ENCODE measurements at regions not wholly inside any gene's neighbourhood (a gene's known extent, or its start where the extent isn't known, plus 50 kb on each side); places are given as distances from the start of the nearest gene placed in this dataset.

- DNase-seq (ENCODE audit: extremely low spot score, unreplicated experiment): no peak
- H3K36me3 Mint-ChIP-seq: no peaks in the 10 kb centered on the region
- no peak overlapping the region for H3K4me3 Mint-ChIP-seq
- no peaks in the 10 kb centered on the region for H3K9me3 Mint-ChIP-seq
- H3K27ac Mint-ChIP-seq: no peak overlapping the region
- TF ChIP-seq CTCF (conservative IDR thresholded peaks at IDR 0.05): no peak
- no peaks in the 10 kb centered on the region for H3K27me3 Mint-ChIP-seq
- H3K4me1 Mint-ChIP-seq (ENCODE audit: unreplicated experiment): no peaks in the 10 kb centered on the region
Observed at GRCh38 chr4:59525885-59526284, 1674.2 kb upstream of the ADGRL3 start.

GRCh38 chr4:59535541-59535940 is 1664.6 kb upstream of the ADGRL3 start:
- H3K9me3 Mint-ChIP-seq: no peaks in the 10 kb centered on the region
- no peaks in the 10 kb centered on the region for H3K36me3 Mint-ChIP-seq
- TF ChIP-seq CTCF (conservative IDR thresholded peaks at IDR 0.05): no peak
- H3K27me3 Mint-ChIP-seq: no peaks in the 10 kb centered on the region
- no peak for DNase-seq (ENCODE audit: extremely low spot score, unreplicated experiment)
- H3K27ac Mint-ChIP-seq: no peak overlapping the region
- no peaks in the 10 kb centered on the region for H3K4me1 Mint-ChIP-seq (ENCODE audit: unreplicated experiment)
- no peak overlapping the region for H3K4me3 Mint-ChIP-seq

GRCh38 chr4:59536428-59536827 is 1663.7 kb upstream of the ADGRL3 start:
- no peaks in the 10 kb centered on the region for H3K4me1 Mint-ChIP-seq (ENCODE audit: unreplicated experiment)

GRCh38 chr4:59537246-59537886 is 1662.8 kb upstream of the ADGRL3 start:
- Mint-ChIP-seq H3K36me3 (no peaks in the 10 kb centered on the region), H3K4me3 (no peak overlapping the region), H3K27me3 (no peaks in the 10 kb centered on the region), H3K9me3 (no peaks in the 10 kb centered on the region), H3K27ac (no peak overlapping the region), H3K4me1 (ENCODE audit: unreplicated experiment) (no peaks in the 10 kb centered on the region)
- no peak for DNase-seq (ENCODE audit: extremely low spot score, unreplicated experiment)
- no peak for TF ChIP-seq CTCF (conservative IDR thresholded peaks at IDR 0.05)

More at GRCh38 chr4:59536428-59536827, 1663.7 kb upstream of the ADGRL3 start:
- Mint-ChIP-seq H3K27me3 (no peaks in the 10 kb centered on the region), H3K27ac (no peak overlapping the region), H3K4me3 (no peak overlapping the region), H3K36me3 (no peaks in the 10 kb centered on the region), H3K9me3 (no peaks in the 10 kb centered on the region)
- no peak for TF ChIP-seq CTCF (conservative IDR thresholded peaks at IDR 0.05)
- no peak for DNase-seq (ENCODE audit: extremely low spot score, unreplicated experiment)

- no peaks in the 10 kb centered on the region for H3K4me1 Mint-ChIP-seq (ENCODE audit: unreplicated experiment)
- no peak for TF ChIP-seq CTCF (conservative IDR thresholded peaks at IDR 0.05)
- no peaks in the 10 kb centered on the region for H3K36me3 Mint-ChIP-seq
- no peaks in the 10 kb centered on the region for H3K27me3 Mint-ChIP-seq
- H3K27ac Mint-ChIP-seq: no peak overlapping the region
- DNase-seq (ENCODE audit: extremely low spot score, unreplicated experiment): no peak
- no peaks in the 10 kb centered on the region for H3K9me3 Mint-ChIP-seq
- H3K4me3 Mint-ChIP-seq: no peak overlapping the region
Observed at GRCh38 chr4:59539401-59539800, 1660.7 kb upstream of the ADGRL3 start.

- Mint-ChIP-seq H3K4me1 (ENCODE audit: unreplicated experiment) (no peaks in the 10 kb centered on the region), H3K4me3 (no peak overlapping the region), H3K27ac (no peak overlapping the region), H3K27me3 (no peaks in the 10 kb centered on the region), H3K9me3 (no peaks in the 10 kb centered on the region), H3K36me3 (no peaks in the 10 kb centered on the region)
- no peak for DNase-seq (ENCODE audit: extremely low spot score, unreplicated experiment)
- TF ChIP-seq CTCF (conservative IDR thresholded peaks at IDR 0.05): no peak
Observed at GRCh38 chr4:59540311-59540710, 1659.8 kb upstream of the ADGRL3 start.

Measured in type B pancreatic cell (in vitro differentiated cells).